ENCODE measurements at regions not wholly inside any gene's neighbourhood (a gene's known extent, or its start where the extent isn't known, plus 50 kb on each side); places are given as distances from the start of the nearest gene placed in this dataset.

GRCh38 chr15:46897266-46897665 lies 820.0 kb upstream of the SEMA6D start:
- no peak for TF ChIP-seq CTCF (conservative IDR thresholded peaks at IDR 0.05; ENCODE audit: low read depth, low read length)
- no peak for TF ChIP-seq EZH2 (IDR thresholded peaks at IDR 0.05; ENCODE audit: borderline replicate concordance, low read depth, low read length, poor library complexity, severe bottlenecking)
